IgD-negative memory B cell (primary cell): ENCODE measurements at regions not wholly inside any gene's neighbourhood (a gene's known extent, or its start where the extent isn't known, plus 50 kb on each side); places are given as distances from the start of the nearest gene placed in this dataset.

Source experiments
- H3K27ac Mint-ChIP-seq, 3 donors: one replicate each; pipeline ENCODE4 v1.8.0; 2020 to 2022; ENCODE audit warnings: mild to moderate bottlenecking in 3 of 3, mixed read lengths in 3 of 3, moderate library complexity in 1 of 3
- H3K27me3 Mint-ChIP-seq: one replicate; pipeline ENCODE4 v1.8.0; 2021; ENCODE audit warnings: mixed read lengths
- H3K36me3 Mint-ChIP-seq: one replicate; pipeline ENCODE4 v1.8.0; 2020; ENCODE audit warnings: mild to moderate bottlenecking, mixed read lengths
- H3K4me1 Mint-ChIP-seq, 3 donors: one replicate each; pipeline ENCODE4 v1.8.0; 2020 to 2022; ENCODE audit warnings: mixed read lengths in 3 of 3, mild to moderate bottlenecking in 1 of 3
- H3K4me3 Mint-ChIP-seq, 4 donors: one replicate each; pipeline ENCODE4 v1.8.0; 2020 to 2022; ENCODE audit warnings: mild to moderate bottlenecking in 4 of 4, mixed read lengths in 4 of 4, moderate library complexity in 3 of 4
- H3K9me3 Mint-ChIP-seq, 3 donors: one replicate each; pipeline ENCODE4 v1.8.0; 2020 to 2021; ENCODE audit warnings: mixed read lengths in 3 of 3, mild to moderate bottlenecking in 1 of 3

DNA sequence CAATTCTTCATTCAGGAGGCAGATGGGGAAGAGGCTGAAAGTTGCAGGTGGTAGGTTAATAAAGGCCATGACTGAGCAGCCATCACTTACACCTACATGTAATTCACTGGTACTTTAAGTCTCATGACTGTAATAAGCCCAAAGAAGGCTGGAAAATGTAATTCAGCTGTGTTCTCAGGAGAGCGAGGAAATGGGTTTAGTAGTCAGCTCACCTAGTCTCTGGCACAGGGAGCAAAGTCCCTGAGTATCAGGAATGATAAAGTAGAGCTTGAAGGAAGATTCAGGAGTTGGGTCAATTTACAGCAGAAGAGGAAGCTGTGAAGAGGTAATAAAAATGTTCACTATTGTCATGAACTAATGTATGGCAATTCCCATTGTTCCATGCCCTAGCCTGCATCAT lies 393.4 kb upstream of the KAZN start:
- no peaks in the 10 kb centered on the region for H3K4me1 Mint-ChIP-seq
- no peaks in the 10 kb centered on the region for H3K27me3 Mint-ChIP-seq

DNA sequence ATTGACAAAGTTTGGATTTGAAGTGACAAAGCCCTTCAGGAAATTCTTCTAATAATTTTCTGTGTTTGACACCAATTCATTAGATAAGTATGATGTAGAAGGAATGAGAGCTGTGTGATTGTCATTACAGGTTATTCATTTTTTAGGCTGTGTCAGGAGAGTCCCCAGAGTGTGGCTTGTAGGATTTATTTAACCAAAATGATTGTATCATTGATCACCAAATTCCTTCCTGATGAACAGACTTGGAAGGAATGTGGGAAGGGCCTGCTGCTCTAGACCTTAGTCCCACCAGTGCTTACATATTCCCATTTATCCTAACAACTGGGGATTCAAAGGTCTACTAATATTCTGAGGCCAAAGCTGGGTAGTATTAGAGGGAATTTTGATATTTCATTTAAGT lies 383.3 kb upstream of the KAZN start:
- H3K36me3 Mint-ChIP-seq: no peaks in the 10 kb centered on the region
- H3K27ac Mint-ChIP-seq: no peak overlapping the region
- no peaks in the 10 kb centered on the region for H3K4me1 Mint-ChIP-seq
- H3K9me3 Mint-ChIP-seq: peaks cover 7 to 18% (median 13%) of the 10 kb centered on the region in 3 donors
- peaks cover 1% of the 10 kb centered on the region for H3K27me3 Mint-ChIP-seq
- no peak overlapping the region for H3K4me3 Mint-ChIP-seq

More for the DNA sequence above, 393.4 kb upstream of the KAZN start:
- Mint-ChIP-seq H3K36me3 (no peaks in the 10 kb centered on the region), H3K4me3 (no peak overlapping the region), H3K9me3 (peaks cover 0 to under 1% (median 0%) of the 10 kb centered on the region in 3 donors), H3K27ac (no peak overlapping the region)

DNA sequence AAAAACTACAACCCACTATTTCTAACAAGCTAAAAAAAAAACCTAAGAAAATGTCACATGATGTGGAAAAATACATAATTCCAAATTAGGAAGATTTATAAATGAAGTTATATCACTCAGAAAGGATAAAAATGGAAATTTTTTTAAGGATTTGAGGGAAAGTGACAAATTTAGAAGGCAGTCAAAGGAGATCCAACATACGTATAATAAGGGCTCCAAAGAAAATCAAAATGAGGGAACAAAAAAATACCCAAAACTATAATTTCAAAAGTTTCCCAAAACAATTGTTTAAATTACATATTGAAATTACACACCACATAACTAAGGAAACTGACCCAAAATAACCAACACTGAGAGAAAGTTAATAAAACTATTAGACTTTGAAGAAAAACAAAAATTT lies 381.1 kb upstream of the KAZN start:
- peaks cover 7 to 21% (median 12%) of the 10 kb centered on the region in 3 donors for H3K9me3 Mint-ChIP-seq
- H3K27ac Mint-ChIP-seq: no peak overlapping the region
- peaks cover 4% of the 10 kb centered on the region for H3K27me3 Mint-ChIP-seq
- no peaks in the 10 kb centered on the region for H3K4me1 Mint-ChIP-seq
- H3K36me3 Mint-ChIP-seq: no peaks in the 10 kb centered on the region
- H3K4me3 Mint-ChIP-seq: no peak overlapping the region

DNA sequence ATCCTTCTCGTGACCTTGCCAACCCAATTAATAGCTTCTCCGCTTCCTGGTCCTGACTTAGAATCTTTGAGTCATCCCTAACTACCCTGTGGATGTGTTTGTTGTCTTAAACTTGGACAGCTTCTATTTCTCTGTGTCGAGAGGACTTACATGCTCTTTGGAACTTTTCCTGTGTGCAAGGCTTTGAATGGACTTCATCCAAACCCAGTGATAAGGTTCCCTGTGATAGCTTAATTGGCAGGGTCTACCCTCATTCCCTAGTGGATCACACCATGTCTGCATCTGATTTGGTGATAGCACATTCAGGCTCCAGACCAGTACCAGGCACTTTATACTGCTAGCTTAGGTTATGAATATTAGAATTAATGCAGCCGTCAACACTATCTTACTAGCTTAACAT lies 378.2 kb upstream of the KAZN start:
- no peak overlapping the region for H3K4me3 Mint-ChIP-seq
- no peaks in the 10 kb centered on the region for H3K4me1 Mint-ChIP-seq
- peak overlapping the region in 1 of 3 donors; percentile 24 for H3K27ac Mint-ChIP-seq
- peaks cover 4% of the 10 kb centered on the region for H3K27me3 Mint-ChIP-seq
- H3K36me3 Mint-ChIP-seq: no peaks in the 10 kb centered on the region
- peaks cover 8 to 24% (median 12%) of the 10 kb centered on the region in 3 donors for H3K9me3 Mint-ChIP-seq

DNA sequence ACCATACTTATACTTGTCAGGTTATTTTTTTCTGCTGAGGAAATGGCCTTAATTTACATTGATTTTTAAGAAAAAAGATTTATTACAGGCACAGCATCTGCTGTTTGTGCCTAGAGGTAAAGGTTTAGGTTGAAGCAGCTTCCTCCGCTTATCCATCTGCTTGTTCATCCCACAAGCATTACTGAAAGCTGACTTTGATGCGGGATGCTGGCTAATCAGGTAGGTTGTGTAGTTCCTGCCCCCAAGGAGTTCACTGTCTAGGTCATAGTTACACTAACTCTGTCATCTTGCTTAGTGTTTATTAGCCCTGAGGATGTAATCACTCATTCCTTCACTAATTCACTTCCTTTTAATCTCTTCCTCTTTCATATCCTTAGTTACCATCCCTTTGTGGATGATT lies 377.7 kb upstream of the KAZN start:
- Mint-ChIP-seq H3K27ac (no peak overlapping the region), H3K9me3 (peaks cover 8 to 27% (median 15%) of the 10 kb centered on the region in 3 donors), H3K4me1 (no peaks in the 10 kb centered on the region), H3K27me3 (peaks cover 4% of the 10 kb centered on the region), H3K36me3 (no peaks in the 10 kb centered on the region), H3K4me3 (no peak overlapping the region)

DNA sequence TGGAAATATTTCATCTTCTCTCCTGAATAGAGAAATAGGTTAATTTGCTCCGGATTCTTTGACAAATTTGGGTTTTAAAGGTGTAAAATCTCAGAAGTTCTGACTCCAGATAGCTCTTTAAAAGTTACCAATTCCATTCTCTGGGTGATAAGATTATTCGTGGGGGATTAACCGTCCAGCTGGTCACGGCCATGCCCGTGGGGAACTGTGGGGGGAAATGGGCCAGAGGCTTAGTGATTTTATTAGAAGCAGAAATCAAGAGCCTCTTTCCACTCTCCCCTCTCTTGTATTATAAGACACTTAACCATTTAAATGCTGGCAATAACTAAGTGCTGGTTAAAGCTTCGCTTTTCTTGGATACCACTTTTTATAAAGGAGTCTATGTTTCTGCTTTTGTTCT lies 376.4 kb upstream of the KAZN start:
- H3K27me3 Mint-ChIP-seq: peaks cover 4% of the 10 kb centered on the region
- H3K36me3 Mint-ChIP-seq: no peaks in the 10 kb centered on the region
- no peak overlapping the region for H3K27ac Mint-ChIP-seq
- H3K4me3 Mint-ChIP-seq: no peak overlapping the region
- no peaks in the 10 kb centered on the region for H3K4me1 Mint-ChIP-seq
- H3K9me3 Mint-ChIP-seq: peaks cover 5 to 27% (median 15%) of the 10 kb centered on the region in 3 donors

DNA sequence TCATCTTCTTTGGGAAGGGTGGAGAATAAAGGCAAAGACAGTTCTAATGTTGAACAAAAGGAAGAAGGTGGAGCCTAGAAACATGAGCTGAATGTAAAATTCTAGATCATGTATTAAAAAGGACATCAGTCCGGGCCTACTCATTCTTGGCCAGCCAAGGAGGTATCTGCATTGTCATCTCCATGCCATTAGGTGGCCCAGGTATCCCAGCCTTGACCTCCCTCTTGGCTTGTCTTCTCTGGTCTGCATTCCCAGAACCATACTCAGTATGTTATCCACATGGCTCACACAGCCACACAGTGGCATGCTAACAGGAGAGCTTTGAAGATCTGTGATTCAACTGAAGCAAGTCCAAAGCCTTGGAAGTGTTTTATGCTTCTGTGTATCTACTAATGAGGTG lies 369.8 kb upstream of the KAZN start:
- Mint-ChIP-seq H3K27ac (no peak overlapping the region), H3K36me3 (no peaks in the 10 kb centered on the region), H3K27me3 (peaks cover 5% of the 10 kb centered on the region), H3K4me1 (no peaks in the 10 kb centered on the region), H3K9me3 (peaks cover 2 to 10% (median 9%) of the 10 kb centered on the region in 3 donors), H3K4me3 (no peak overlapping the region)

DNA sequence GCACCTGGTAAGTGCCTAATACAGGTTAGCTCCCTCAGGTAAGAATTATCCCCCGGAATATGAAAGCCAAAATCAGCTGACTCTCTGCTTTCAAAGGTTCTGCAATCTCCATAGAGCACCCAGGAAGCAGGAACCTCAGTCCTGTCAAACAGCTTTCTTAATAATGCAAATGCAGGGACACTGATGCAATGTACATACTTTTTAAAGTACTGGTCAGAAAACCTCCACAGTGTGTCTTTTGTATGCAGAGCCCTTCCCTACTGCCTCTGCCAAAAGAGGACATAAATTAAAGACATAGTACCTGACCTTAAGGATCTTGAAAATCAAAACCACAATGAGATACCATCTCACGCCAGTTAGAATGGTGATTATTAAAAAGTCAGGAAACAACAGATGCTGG lies 365.0 kb upstream of the KAZN start:
- H3K27me3 Mint-ChIP-seq: peaks cover 5% of the 10 kb centered on the region
- H3K36me3 Mint-ChIP-seq: no peaks in the 10 kb centered on the region
- H3K9me3 Mint-ChIP-seq: peaks cover 0 to 3% (median 0%) of the 10 kb centered on the region in 3 donors
- H3K4me1 Mint-ChIP-seq: no peaks in the 10 kb centered on the region
- H3K4me3 Mint-ChIP-seq: no peak overlapping the region
- no peak overlapping the region for H3K27ac Mint-ChIP-seq

DNA sequence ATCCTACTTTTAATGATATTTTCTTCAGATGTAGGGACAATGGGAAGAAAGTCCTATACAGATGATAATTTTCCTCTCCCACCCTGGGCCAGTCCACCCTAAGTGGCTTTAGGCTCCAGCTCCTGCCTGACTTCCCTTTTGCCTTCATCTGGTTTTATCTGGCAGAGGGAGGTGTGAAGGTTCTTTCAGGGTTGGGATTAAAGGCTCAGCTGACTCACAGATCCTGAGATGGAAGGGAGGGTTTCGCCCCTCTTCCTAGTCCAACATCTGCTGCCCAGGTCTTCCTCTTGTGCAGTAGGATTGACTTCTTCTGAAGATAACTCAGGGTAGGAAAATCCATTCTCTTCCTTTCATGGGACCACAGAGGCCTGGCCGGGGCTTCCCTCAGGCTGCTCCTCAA lies 362.4 kb upstream of the KAZN start:
- Mint-ChIP-seq H3K4me1 (no peaks in the 10 kb centered on the region), H3K9me3 (peaks cover 0 to 2% (median 0%) of the 10 kb centered on the region in 3 donors), H3K27ac (no peak overlapping the region), H3K36me3 (no peaks in the 10 kb centered on the region), H3K4me3 (no peak overlapping the region), H3K27me3 (peaks cover 5% of the 10 kb centered on the region)

DNA sequence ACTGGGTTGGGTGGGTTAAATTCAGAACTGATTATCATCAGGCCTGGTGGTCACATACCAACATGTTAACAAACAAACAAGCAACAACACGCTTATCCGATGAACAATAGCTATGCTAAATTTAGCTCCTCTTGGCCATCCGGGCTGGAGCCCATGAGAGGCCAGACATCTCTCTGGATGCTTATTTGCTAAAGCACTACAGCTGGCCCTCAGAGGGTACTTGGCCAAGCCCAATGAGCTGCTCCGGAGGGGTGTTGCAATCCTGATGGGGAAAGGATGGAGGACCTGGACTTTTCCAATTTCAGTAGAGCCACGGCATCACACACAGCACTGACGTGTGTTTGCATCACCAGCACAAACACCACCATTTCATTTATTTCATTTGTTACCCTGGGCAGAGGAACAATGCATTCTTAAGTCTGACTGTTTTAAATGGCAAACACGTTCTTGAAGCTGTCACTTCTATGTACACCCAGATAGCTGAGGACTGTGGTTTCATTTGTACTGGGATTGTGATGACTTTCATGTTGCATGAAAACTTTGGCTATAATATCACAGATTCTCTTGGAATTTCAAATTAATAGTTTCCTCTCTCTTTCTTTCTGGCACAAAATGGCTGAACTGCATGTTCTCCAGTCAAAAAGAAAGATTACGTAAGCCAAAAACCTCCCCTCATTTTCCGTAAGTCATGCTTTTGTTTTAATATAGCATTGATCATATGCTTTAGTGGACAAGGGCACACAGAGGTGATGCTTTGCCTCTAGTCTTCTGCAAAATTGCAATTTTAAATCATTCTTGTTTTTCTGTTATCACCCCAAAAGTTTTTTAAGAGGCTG lies 359.8 kb upstream of the KAZN start:
- no peak overlapping the region for H3K27ac Mint-ChIP-seq

DNA sequence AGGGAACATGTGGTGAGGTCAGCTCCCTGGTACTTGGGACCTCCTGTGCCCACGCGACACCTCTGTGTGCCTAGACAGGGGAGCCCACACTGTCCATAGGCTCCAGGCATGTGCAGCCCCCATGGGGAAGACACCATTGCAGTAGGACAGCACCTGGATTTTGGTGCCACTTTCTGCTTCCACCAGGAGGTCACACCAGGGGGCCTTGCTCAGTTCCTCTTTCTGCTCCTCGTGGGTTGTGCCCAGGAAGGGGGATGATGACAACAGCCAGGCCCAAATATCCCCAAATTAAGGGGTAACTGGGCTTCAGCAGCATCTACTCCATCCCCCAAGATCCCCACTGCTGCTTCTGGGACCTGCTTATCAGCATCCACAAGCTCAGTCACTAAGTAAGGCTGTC lies 358.2 kb upstream of the KAZN start:
- Mint-ChIP-seq H3K36me3 (peaks cover 2% of the 10 kb centered on the region), H3K4me1 (no peaks in the 10 kb centered on the region), H3K27me3 (peaks cover 1% of the 10 kb centered on the region), H3K27ac (no peak overlapping the region), H3K9me3 (no peaks in the 10 kb centered on the region), H3K4me3 (no peak overlapping the region)

More for the DNA sequence above, 359.8 kb upstream of the KAZN start:
- H3K4me3 Mint-ChIP-seq: no peak overlapping the region
- peaks cover under 1% of the 10 kb centered on the region for H3K27me3 Mint-ChIP-seq
- H3K9me3 Mint-ChIP-seq: no peaks in the 10 kb centered on the region
- H3K36me3 Mint-ChIP-seq: no peaks in the 10 kb centered on the region
- H3K4me1 Mint-ChIP-seq: no peaks in the 10 kb centered on the region

DNA sequence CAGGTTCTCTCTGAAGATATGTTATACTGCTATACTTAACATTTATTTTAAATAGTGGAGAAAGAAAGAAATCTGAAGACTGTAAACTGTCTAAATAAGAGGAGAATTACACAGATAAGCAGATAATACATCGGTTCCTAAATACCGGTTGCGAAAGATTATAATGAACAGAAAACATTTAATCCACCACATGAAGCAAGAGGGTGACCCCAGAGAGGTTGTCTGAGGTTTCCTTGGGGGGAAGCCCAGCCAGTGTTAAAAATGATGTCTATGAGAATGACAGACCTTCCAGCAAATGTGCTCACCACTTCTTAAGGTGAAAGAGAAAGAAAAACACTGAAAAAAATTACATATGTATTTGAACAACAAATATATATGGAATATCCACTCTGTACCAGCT lies 356.4 kb upstream of the KAZN start:
- no peaks in the 10 kb centered on the region for H3K4me1 Mint-ChIP-seq
- H3K27ac Mint-ChIP-seq: no peak overlapping the region
- H3K36me3 Mint-ChIP-seq: peaks cover 2% of the 10 kb centered on the region
- no peak overlapping the region for H3K4me3 Mint-ChIP-seq
- peaks cover 4% of the 10 kb centered on the region for H3K27me3 Mint-ChIP-seq
- H3K9me3 Mint-ChIP-seq: no peaks in the 10 kb centered on the region

DNA sequence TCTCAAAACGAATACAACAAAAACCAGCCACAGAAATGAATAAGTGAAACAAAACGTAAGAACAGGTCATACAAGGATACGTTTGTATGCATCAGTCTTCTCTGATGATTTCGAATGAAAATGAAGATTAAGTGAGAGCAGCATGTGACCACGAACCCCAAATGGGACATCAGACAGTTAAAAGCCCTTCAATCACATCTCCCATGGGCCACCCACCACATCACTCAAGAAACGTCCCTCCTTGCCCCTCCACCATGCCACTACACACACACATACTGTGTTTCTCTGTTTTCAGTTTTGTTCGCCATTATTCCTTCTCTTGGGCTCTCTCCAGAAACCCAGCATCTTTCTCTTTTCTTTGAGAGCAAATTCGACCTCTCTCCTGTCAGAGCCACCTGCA lies 355.6 kb upstream of the KAZN start:
- no peak overlapping the region for H3K4me3 Mint-ChIP-seq

DNA sequence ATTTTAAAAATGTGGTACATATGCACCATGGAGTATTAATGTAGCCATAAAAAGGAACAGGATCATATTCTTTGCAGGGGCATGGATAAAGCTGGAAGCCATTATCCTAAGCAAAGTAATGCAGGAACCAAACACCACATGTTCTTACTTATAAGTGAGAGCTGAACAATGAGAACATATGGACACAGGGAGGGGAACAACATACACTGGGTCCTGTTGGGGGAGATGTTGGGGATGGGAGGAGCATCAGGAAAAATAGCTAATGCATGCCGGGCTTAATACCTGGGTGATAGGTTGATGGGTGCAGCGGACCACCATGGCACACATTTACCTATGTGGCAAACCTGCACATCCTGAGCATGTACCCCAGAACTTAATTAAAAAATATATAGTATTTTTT lies 352.5 kb upstream of the KAZN start:
- H3K9me3 Mint-ChIP-seq: peaks cover 0 to 1% (median 0%) of the 10 kb centered on the region in 3 donors
- peaks cover 2% of the 10 kb centered on the region for H3K36me3 Mint-ChIP-seq
- H3K4me1 Mint-ChIP-seq: no peaks in the 10 kb centered on the region
- H3K27ac Mint-ChIP-seq: no peak overlapping the region
- H3K4me3 Mint-ChIP-seq: no peak overlapping the region
- H3K27me3 Mint-ChIP-seq: peaks cover 7% of the 10 kb centered on the region

More for the DNA sequence above, 355.6 kb upstream of the KAZN start:
- no peak overlapping the region for H3K27ac Mint-ChIP-seq
- H3K36me3 Mint-ChIP-seq: peaks cover 2% of the 10 kb centered on the region
- H3K27me3 Mint-ChIP-seq: peaks cover 4% of the 10 kb centered on the region
- H3K9me3 Mint-ChIP-seq: no peaks in the 10 kb centered on the region
- H3K4me1 Mint-ChIP-seq: no peaks in the 10 kb centered on the region

DNA sequence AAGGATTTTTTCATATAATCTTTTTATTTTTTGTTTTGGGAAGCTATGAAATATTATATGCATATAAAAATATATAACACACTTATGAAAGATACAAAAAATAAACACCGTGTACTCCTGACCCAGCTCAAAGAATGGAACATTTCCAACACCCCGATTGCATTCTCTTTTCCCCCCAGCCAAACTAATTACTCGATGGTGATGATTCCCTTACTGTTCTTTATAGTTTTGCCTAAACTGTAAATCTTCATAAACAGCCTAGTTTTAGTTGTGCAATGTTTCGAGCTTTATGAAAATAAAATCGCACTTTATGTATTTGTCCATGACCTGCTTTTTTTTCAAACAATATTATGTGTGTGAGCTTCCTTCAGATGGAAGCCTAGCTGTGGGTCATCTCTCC lies 352.0 kb upstream of the KAZN start:
- no peak overlapping the region for H3K4me3 Mint-ChIP-seq

DNA sequence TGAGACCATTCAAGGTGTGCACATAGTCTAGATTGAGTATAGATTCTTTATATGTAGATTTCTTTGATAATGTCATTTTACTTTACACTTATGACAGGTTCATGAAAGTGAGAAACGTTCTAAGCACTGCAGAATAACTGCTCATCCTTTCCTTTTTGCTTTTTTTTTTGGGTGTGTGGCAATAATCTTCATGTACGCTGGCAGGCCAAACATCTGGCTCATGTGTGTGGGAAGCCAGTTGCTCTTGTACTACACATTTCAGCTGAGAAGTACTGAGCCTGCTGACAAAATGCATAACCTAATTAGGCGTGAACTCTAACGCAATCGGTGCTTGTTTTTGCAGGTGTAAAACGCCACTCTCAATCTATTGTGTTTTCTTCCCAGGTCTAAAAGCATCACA lies 350.8 kb upstream of the KAZN start:
- Mint-ChIP-seq H3K36me3 (peaks cover 2% of the 10 kb centered on the region), H3K27me3 (peaks cover 10% of the 10 kb centered on the region), H3K9me3 (peaks cover 0 to 1% (median 0%) of the 10 kb centered on the region in 3 donors), H3K4me3 (no peak overlapping the region), H3K4me1 (peaks cover 0 to 3% (median 0%) of the 10 kb centered on the region in 3 donors), H3K27ac (no peak overlapping the region)

More for the DNA sequence above, 352.0 kb upstream of the KAZN start:
- Mint-ChIP-seq H3K27ac (no peak overlapping the region), H3K4me1 (peaks cover 0 to 3% (median 0%) of the 10 kb centered on the region in 3 donors), H3K36me3 (peaks cover 2% of the 10 kb centered on the region), H3K9me3 (peaks cover 0 to 1% (median 0%) of the 10 kb centered on the region in 3 donors), H3K27me3 (peaks cover 10% of the 10 kb centered on the region)
